ENCODE measurements at regions not wholly inside any gene's neighbourhood (a gene's known extent, or its start where the extent isn't known, plus 50 kb on each side); places are given as distances from the start of the nearest gene placed in this dataset.

GRCh38 chr2:49780949-49781348 lies 626.6 kb upstream of the FSHR start:
- TF ChIP-seq CTCF (IDR thresholded peaks at IDR 0.05) (no peak), EP300 (IDR thresholded peaks at IDR 0.05) (no peak)

All from esophagus muscularis mucosa (tissue), 3 donors.